ENCODE measurements at regions not wholly inside any gene's neighbourhood (a gene's known extent, or its start where the extent isn't known, plus 50 kb on each side); places are given as distances from the start of the nearest gene placed in this dataset.

- no peak for FAIRE-seq
- DNase-seq (ENCODE audit: insufficient read length, low spot score) = no peak
Measured at GRCh38 chr17:77845541-77846225, 112.8 kb upstream of the TNRC6C start.

- no peak for FAIRE-seq
- no peak for DNase-seq (ENCODE audit: insufficient read length, low spot score)
Measured at GRCh38 chr17:77846531-77847085, 111.9 kb upstream of the TNRC6C start.

GRCh38 chr17:77847221-77848085 is 111.0 kb upstream of the TNRC6C start:
- DNase-seq (ENCODE audit: insufficient read length, low spot score) (no peak), FAIRE-seq (no peak)

- DNase-seq (ENCODE audit: insufficient read length, low spot score) (no peak), FAIRE-seq (no peak)
Measured at GRCh38 chr17:77848257-77848656, 110.2 kb upstream of the TNRC6C start.

GRCh38 chr17:77849239-77849638 is 109.3 kb upstream of the TNRC6C start:
- FAIRE-seq = no peak
- no peak for DNase-seq (ENCODE audit: insufficient read length, low spot score)

- no peak for FAIRE-seq
- no peak for DNase-seq (ENCODE audit: insufficient read length, low spot score)
Measured at GRCh38 chr17:77851921-77852320, 106.6 kb upstream of the TNRC6C start.

- DNase-seq (ENCODE audit: insufficient read length, low spot score) (no peak), FAIRE-seq (no peak)
Measured at GRCh38 chr17:77852731-77853130, 105.8 kb upstream of the TNRC6C start.

GRCh38 chr17:77853191-77853977 is 105.1 kb upstream of the TNRC6C start:
- FAIRE-seq (no peak), DNase-seq (ENCODE audit: insufficient read length, low spot score) (no peak)

- FAIRE-seq (no peak), DNase-seq (ENCODE audit: insufficient read length, low spot score) (no peak)
Measured at GRCh38 chr17:77854083-77854758, 104.3 kb upstream of the TNRC6C start.

- DNase-seq (ENCODE audit: insufficient read length, low spot score) (no peak), FAIRE-seq (no peak)
Measured at GRCh38 chr17:77854759-77855745, 103.5 kb upstream of the TNRC6C start.

- FAIRE-seq = no peak
Measured at GRCh38 chr17:77856551-77857305, 101.8 kb upstream of the TNRC6C start.

GRCh38 chr17:77857306-77857555 is 101.3 kb upstream of the TNRC6C start:
- DNase-seq (ENCODE audit: insufficient read length, low spot score) (no peak), FAIRE-seq (no peak)

More at GRCh38 chr17:77856551-77857305, 101.8 kb upstream of the TNRC6C start:
- no peak for DNase-seq (ENCODE audit: insufficient read length, low spot score)

- no peak for FAIRE-seq
- no peak for DNase-seq (ENCODE audit: insufficient read length, low spot score)
Measured at GRCh38 chr17:77857613-77858012, 100.9 kb upstream of the TNRC6C start.

- FAIRE-seq (no peak), DNase-seq (ENCODE audit: insufficient read length, low spot score) (no peak)
Measured at GRCh38 chr17:77858291-77859034, 100.0 kb upstream of the TNRC6C start.

- no peak for DNase-seq (ENCODE audit: insufficient read length, low spot score)
- FAIRE-seq = no peak
Measured at GRCh38 chr17:77859035-77859810, 99.3 kb upstream of the TNRC6C start.

GRCh38 chr17:77861133-77861695 is 97.3 kb upstream of the TNRC6C start:
- FAIRE-seq (no peak), DNase-seq (ENCODE audit: insufficient read length, low spot score) (no peak)
